Fibroblast of skin of scalp (primary cell): ENCODE measurements at regions not wholly inside any gene's neighbourhood (a gene's known extent, or its start where the extent isn't known, plus 50 kb on each side); places are given as distances from the start of the nearest gene placed in this dataset.

Experiments used
- DNase-seq: peaks from one replicate; pipeline ENCODE4 v3.0.0-alpha.2; 2013

DNA sequence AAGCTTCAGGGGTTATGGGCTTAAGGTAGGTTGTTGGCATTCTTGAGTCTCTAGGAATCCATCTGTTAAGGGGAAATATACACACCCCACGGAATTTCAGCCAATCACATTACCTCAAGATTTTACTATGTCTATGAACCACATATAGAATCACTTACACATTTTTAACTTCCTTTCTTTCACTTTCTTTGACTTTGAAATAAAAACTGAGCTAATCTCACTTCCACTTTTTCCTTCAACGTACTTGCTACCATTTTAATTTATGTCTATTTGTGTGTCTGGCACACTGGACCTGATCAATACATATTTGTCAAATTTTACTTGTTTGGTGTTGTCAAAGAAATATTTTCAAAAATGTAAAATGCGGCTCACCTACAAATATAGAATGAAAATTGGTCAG lies 545.4 kb upstream of the JAG1 start:
- no peak for DNase-seq

GRCh38 chr20:11221046-11221445 lies 547.2 kb upstream of the JAG1 start:
- DNase-seq = no peak

DNA sequence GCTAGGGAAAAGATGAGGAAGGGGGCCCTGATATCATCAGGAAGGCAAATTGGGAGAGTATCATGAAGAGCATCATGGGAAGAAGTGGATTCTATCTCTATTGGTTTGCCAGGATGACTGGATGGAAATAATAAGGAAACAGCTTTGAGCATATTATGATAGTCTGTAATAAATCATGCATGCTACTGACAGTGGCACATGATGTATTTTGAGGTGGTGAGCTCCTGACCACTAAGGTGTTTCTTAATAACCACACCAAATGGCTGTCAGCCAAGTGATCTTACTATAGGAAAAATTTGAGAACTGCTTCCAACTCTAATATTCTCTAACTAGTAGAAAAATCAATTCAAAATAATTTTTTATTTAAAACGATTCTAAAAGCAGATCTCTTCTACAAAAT lies 548.4 kb upstream of the JAG1 start:
- DNase-seq = no peak

GRCh38 chr20:11227602-11228001 lies 553.8 kb upstream of the JAG1 start:
- DNase-seq = no peak

GRCh38 chr20:11229772-11230171 lies 556.0 kb upstream of the JAG1 start:
- peak; percentile 97 for DNase-seq

- peak; percentile 69 for DNase-seq
Observed at GRCh38 chr20:11230999-11231398, 557.2 kb upstream of the JAG1 start.

- no peak for DNase-seq
Observed at GRCh38 chr20:11231742-11232648, 558.2 kb upstream of the JAG1 start.

DNA sequence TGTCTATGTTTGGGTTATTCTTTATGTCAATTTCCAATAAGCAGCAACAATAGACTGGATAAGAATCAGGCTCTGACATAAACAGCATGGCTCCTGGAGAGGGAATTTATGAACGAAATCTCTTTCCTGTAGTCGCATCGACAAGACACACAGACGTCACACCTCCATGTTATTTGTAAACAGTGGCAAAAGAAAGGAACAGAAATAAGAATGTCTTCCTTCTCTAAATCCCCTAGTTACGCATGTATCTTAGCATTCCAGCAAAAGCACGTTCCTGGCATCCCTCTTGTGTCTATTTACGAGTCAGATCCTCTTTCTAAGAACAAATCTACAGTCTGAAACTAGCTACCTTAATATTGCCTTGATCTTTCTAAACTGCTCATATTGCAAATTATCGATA lies 559.1 kb upstream of the JAG1 start:
- DNase-seq = no peak

DNA sequence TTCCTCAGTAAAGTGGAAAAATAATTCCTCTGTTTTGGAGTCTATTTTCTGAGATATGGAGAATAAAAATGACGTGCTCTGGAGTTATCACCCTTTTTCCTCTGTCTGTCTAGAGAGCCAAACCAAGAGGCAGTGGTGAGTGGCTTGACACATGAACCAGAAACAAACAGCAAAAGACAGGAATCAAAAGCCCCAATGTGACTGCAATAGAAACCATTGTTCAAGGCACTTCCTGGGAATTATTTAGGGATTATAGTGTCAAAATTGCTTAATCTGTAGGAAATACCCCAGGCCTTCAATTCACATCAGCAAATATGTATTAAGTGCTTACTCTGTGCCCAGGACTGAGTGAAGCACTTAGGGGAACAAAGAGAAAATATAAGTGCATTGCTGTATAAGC lies 560.4 kb upstream of the JAG1 start:
- DNase-seq = no peak

DNA sequence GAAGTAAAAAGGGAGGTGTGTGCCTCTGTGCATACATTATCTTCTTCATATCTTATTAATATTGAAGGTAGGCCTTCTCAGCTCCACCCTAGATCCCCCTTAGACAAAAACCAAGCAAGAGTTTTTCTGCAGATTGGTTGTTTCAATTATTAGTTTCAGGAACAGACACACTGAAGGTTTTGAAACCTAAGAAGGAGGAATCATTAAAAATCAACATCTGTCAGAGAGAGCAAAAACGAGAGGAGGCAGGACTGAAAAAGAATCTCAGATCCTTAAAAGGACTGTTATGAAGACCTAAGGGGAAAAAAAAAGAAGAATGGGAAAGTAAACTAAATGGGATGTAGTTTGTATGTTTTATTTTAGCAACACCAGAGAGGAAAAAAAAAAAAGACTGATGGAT lies 560.8 kb upstream of the JAG1 start:
- peak; percentile 37 for DNase-seq

DNA sequence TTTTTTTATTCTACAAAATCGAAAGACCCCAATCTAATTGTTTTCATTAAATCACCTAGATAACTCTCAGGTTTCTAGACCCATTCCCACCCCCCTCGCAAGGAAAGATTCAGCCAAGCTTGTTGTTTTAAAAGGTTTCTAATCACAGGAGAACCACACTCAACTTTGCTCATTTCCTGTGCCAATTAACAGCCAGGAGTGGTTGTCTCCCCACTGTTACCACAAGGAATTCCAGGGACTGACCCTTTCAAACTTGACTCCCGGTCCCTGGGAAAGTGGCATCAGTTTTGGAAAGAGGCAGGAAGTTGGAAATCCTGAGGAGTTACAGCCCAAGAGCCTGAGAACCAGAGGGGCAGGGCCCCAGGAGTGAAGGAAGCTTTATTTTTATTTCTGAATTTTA lies 561.3 kb upstream of the JAG1 start:
- peak; percentile 87 for DNase-seq

DNA sequence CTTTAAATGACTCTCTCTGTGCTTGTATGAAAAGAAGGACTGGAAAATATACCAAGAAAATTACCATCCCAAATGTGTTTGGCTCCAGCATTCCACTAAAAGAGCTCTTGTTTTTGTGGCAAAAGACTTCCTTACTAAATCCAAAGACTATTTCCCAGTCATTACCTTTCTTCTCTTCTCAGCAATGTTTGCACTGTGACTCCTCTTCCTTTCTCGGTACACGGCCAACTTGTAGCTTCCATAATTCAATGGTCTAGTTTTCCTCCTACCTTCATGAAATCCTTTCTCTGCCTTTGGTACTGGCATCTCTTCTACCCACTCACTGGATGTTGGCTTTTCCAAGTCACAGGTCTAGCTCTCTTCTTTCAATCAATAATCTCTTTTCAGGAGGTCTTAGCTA lies 568.5 kb upstream of the JAG1 start:
- DNase-seq = no peak

GRCh38 chr20:11245431-11245830 lies 571.6 kb upstream of the JAG1 start:
- DNase-seq = no peak

DNA sequence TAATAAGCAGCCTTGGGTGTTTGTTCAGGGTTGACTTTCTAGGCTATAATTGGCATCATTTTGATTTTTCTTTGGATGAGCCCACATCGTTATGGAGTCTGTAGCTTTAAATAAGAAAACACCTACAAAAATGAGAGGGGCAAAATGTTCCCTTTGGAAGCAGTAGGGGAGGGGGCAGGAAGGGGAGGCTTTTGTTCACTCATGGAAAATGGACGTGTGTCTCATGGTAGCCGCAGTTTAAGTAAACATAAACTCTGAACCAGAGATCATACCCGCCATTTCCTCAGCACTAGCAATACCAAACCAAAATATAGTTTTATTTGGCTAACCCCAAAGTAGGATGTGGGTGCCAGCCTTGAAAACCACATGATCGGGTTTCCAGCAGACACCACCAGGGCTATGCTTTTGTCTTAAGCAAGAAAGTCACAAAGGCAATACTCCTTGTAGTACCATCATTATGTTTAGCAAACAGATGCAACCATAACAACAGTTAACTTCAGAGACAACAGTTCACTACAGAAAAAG lies 572.5 kb upstream of the JAG1 start:
- no peak for DNase-seq

DNA sequence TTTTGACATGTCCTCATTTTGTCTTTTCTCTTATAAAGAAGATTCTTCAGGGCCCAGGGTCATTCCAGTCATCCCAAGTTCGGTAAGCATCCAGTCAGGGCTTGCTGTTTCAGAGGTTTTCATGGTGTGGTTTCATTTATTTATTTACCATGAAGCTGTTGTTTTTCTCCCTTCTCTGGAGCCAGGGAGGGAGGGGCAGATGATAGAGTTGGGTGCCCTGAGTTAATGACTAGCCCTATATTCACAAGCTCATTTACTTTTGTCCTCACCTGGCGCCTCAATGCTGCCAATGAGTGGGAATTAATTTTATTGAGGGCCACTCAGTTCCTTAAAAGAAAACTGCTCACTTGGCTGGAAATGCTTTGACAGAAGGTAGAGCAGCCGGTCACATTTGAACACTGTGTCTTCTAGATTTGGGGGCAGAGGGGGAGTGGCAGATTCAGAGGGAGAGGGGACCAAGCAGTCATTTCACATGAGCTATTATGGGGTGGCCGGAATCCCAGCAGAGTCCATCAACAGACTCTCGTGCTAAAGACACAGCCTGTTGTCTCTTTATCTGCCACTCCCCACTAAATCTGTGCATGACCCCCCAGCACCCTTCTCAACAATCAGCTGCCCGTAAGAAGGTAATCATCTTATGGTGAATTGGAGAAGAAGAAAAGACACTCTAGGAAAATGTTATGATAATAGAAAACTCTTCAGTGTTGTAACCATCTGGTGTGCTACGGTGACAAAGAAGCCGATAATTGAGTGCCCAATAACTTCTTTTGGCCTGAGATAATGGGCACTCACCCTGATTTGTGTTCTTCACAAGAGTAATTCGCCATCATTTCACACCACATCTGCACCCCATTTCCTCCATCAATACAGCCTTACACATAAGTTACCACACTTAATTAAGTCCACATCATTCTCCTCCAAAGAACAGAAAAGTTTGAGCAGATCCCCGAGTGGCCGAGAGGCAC lies 573.5 kb upstream of the JAG1 start:
- no peak for DNase-seq

- DNase-seq = no peak
Observed at GRCh38 chr20:11248011-11248409, 574.2 kb upstream of the JAG1 start.

DNA sequence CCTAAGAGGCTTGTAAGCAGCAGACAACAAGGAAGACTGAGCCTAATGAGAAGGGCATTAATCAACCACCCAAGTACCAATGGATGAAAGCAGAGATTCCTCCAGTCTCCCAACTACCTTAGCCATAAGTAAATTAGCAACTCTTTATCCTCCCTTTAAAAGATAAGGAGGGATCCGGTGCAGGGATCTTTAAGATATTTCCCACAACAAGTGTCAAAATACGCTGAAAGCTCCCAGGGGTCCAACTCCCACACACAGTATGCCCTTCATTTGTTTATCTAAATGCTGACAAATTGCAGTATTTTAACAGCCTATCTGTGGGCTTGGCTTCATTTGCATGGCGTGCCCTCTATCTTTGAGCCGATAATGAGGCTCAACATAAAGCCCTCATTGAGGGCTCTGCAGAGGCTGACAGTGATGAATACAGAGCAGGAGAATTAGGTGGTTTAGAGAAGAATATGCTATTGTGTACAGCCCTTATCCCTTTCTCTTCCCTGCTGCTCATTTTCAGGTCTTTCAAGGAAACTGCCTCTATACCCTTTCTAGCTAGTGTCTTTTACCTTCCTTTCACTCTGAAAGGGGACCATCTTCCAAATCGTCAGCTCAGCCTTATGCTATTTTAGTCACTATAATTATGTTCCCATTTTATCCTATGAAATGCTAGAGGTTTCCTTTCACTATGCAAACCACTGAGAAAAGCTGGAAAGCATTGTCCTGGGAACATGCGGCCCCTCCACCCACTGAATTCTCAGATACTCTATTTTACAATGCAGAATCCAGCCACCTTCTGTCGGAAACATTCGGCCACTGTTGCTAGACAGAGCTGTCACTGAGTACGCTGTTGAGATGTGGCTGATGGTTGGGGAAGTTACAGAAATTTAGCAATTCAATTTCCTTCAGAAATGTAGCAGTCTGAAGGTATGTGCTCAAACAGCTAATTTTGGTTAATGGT lies 575.2 kb upstream of the JAG1 start:
- no peak for DNase-seq

- DNase-seq = no peak
Observed at GRCh38 chr20:11249683-11250082, 575.9 kb upstream of the JAG1 start.

- no peak for DNase-seq
Observed at GRCh38 chr20:11252447-11252846, 578.6 kb upstream of the JAG1 start.

DNA sequence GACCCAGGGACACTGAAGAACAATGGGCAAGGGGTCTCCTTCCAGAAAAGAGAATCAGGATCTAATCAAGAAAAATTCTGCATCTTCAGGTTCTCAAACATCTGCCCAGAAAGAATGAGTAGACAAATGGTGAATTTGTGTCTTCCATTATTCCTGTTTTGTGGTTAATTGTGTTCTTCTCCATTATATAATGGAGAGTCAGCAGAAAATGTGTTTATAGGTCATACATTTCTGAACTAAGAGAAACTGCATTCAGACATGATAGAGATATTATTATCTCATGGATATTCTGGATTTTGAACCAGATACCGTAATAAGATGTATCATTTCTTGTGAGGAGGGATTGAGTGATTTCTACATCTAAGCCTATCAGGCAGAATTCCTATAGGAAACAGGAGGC lies 581.7 kb upstream of the JAG1 start:
- no peak for DNase-seq

DNA sequence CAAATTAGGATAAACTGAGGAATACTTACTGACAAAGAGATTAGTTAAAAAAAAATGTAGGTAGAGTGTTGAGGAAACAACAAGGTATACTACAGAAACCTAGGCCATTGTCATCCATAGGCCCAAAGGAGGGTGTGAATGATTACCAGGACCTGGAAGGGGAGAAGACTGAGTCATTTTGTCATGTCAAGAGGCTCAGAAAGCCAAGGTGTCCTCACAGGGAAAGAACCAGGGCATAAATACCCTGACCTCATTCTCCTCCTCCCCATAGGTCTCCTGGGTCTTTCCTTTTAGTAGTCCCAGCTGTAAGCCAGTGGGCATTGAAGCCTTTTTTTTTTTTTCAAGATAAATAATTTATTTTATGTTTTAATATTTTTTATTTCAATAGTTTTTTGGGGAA lies 582.1 kb upstream of the JAG1 start:
- no peak for DNase-seq

DNA sequence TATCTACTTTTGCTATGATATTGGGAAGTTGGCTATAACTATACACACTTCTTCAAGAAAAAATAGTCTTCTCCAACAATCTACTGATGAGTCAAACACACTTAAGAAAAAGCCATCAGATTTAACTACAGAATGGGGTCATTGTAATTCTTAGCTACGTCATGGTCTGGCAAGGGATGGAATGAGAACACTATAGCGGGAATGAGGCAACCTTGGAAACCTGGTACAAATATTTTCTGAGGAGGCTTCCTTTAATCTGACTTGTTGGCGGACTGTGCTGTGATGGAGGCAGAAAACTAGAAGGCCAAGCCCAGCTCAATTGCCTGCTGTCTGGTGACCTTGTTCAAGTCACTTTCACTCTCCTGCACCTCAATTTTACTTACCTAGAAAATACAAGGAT lies 586.8 kb upstream of the JAG1 start:
- peak; percentile 27 for DNase-seq
